ENCODE measurements at regions not wholly inside any gene's neighbourhood (a gene's known extent, or its start where the extent isn't known, plus 50 kb on each side); places are given as distances from the start of the nearest gene placed in this dataset.
"Not testable (repeated sequence)": the region's sequence is repeated elsewhere in the genome, so short reads cannot be mapped to it uniquely, and the experiment has no call there.

DNA sequence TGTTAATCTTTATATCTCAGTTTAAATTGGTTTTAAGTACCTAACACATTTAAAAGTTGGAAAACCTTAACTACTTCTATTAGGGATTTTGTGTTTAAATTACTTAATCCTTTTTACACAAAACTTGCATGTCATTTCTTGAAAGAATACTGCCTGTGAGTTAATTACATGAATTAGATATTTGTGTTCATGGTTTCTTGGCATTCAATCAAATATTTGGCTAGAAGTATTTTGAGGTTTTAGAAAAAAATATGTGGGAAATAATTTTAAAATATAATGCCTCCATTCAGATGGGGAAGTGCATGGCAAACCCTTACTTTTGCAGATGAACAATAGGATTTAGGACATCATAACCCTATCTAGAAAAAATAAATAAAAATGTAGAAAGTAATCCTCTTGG is 186.5 kb upstream of the SEMA3E start:
- no peak overlapping the region for H3K9ac ChIP-seq (ENCODE audit: insufficient read depth, low read depth, low read length)
- no peak overlapping the region for H3K27ac ChIP-seq (ENCODE audit: extremely low read length, insufficient read depth, low read length)
- H3K27me3 ChIP-seq (ENCODE audit: control insufficient read depth in 1 of 2, insufficient read depth in 2 of 2, low read length in 2 of 2), result no peaks in the 10 kb centered on the region
- ChIA-PET POLR2A (no interaction called here), CTCF (ENCODE audit: low intra/inter-chr PET ratio, low total read pairs) (no interaction called here)
- no peak overlapping the region for H3K4me3 ChIP-seq (replicated peaks in 1 of 3; ENCODE audit: insufficient read depth in 1 of 3, low read depth in 2 of 3, low read length in 3 of 3)
- BruUV-seq (replicated peaks), result no TSS peak
- no peaks in the 10 kb centered on the region for H3K36me3 ChIP-seq (replicated peaks in 1 of 2; ENCODE audit: control insufficient read depth in 1 of 2, insufficient read depth in 2 of 2, low read length in 2 of 2)
- TF ChIP-seq IRX3 (CRISPR knock-in tag; IDR thresholded peaks at IDR 0.05; ENCODE audit: borderline replicate concordance, low read depth) (no peak), ZSCAN20 (CRISPR knock-in tag; IDR thresholded peaks at IDR 0.05; ENCODE audit: borderline replicate concordance) (no peak), REXO4 (CRISPR knock-in tag; IDR thresholded peaks at IDR 0.05; ENCODE audit: borderline replicate concordance) (no peak), ZNF879 (CRISPR knock-in tag; IDR thresholded peaks at IDR 0.05) (no peak), ZNF776 (CRISPR knock-in tag; IDR thresholded peaks at IDR 0.05) (no peak), KDM1A (CRISPR knock-in tag; IDR thresholded peaks at IDR 0.05) (no peak), ZNF263 (CRISPR knock-in tag; IDR thresholded peaks at IDR 0.05) (no peak), ZNF496 (CRISPR knock-in tag; IDR thresholded peaks at IDR 0.05; ENCODE audit: insufficient replicate concordance) (no peak), MTERF4 (CRISPR knock-in tag; IDR thresholded peaks at IDR 0.05) (no peak), MIER3 (CRISPR knock-in tag; IDR thresholded peaks at IDR 0.05; ENCODE audit: borderline replicate concordance) (no peak)
- TF ChIP-seq, protein P1, sequence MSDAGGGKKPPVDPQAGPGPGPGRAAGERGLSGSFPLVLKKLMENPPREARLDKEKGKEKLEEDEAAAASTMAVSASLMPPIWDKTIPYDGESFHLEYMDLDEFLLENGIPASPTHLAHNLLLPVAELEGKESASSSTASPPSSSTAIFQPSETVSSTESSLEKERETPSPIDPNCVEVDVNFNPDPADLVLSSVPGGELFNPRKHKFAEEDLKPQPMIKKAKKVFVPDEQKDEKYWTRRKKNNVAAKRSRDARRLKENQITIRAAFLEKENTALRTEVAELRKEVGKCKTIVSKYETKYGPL (CRISPR knock-in tag; IDR thresholded peaks at IDR 0.05), result no peak
- TF ChIP-seq, protein P2, sequence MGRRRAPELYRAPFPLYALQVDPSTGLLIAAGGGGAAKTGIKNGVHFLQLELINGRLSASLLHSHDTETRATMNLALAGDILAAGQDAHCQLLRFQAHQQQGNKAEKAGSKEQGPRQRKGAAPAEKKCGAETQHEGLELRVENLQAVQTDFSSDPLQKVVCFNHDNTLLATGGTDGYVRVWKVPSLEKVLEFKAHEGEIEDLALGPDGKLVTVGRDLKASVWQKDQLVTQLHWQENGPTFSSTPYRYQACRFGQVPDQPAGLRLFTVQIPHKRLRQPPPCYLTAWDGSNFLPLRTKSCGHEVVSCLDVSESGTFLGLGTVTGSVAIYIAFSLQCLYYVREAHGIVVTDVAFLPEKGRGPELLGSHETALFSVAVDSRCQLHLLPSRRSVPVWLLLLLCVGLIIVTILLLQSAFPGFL (CRISPR knock-in tag; IDR thresholded peaks at IDR 0.05), result no peak
- DNase-seq (ENCODE audit: low spot score) (no peak), ATAC-seq (no peak), FAIRE-seq (no peak)
- H3K79me2 ChIP-seq (ENCODE audit: insufficient read depth, low read length), result no peaks in the 10 kb centered on the region
- intact Hi-C loops (cut with micrococcal nuclease; ENCODE audit: unreplicated experiment) (no loop called here), in situ Hi-C loops (cut with HindIII; ENCODE audit: extremely low pct_ligation_motif_present, low pct_unique_long_range_greater_than_20kb) (no loop called here)
- H4K20me1 ChIP-seq (ENCODE audit: insufficient read depth, low read length), result no peaks in the 10 kb centered on the region
- no peaks in the 10 kb centered on the region for H3K4me1 ChIP-seq (ENCODE audit: insufficient read depth, low read length)
- H2AFZ ChIP-seq (ENCODE audit: low read length), result no peak overlapping the region
- no peak overlapping the region for H3K4me2 ChIP-seq (ENCODE audit: low read depth, low read length)
- no peaks in the 10 kb centered on the region for H3K9me3 ChIP-seq (ENCODE audit: low read length)

GRCh38 chr7:83833721-83834120 is 184.8 kb upstream of the SEMA3E start:
- BruUV-seq (replicated peaks); CTCF ChIA-PET (ENCODE audit: low intra/inter-chr PET ratio, low total read pairs); H4K20me1 ChIP-seq (ENCODE audit: insufficient read depth, low read length); H3K4me2 ChIP-seq (ENCODE audit: low read depth, low read length); ATAC-seq; H3K36me3 ChIP-seq (replicated peaks in 1 of 2; ENCODE audit: control insufficient read depth in 1 of 2, insufficient read depth in 2 of 2, low read length in 2 of 2); in situ Hi-C loops (cut with HindIII; ENCODE audit: extremely low pct_ligation_motif_present, low pct_unique_long_range_greater_than_20kb); FAIRE-seq; DNase-seq (ENCODE audit: low spot score); H3K27ac ChIP-seq (ENCODE audit: extremely low read length, insufficient read depth, low read length); intact Hi-C loops (cut with micrococcal nuclease; ENCODE audit: unreplicated experiment); H3K9me3 ChIP-seq (ENCODE audit: low read length); H3K4me1 ChIP-seq (ENCODE audit: insufficient read depth, low read length); H2AFZ ChIP-seq (ENCODE audit: low read length); H3K4me3 ChIP-seq (replicated peaks in 1 of 3; ENCODE audit: insufficient read depth in 1 of 3, low read depth in 2 of 3, low read length in 3 of 3); H3K79me2 ChIP-seq (ENCODE audit: insufficient read depth, low read length); H3K9ac ChIP-seq (ENCODE audit: insufficient read depth, low read depth, low read length); POLR2A ChIA-PET; H3K27me3 ChIP-seq (ENCODE audit: control insufficient read depth in 1 of 2, insufficient read depth in 2 of 2, low read length in 2 of 2): not testable (repeated sequence)
- 4% methylated on average over 5 of the region's 5 CpGs for WGBS (ENCODE audit: low lambda C conversion rate)

All from HepG2 (cell line).